HepG2 (cell line): ENCODE measurements at regions not wholly inside any gene's neighbourhood (a gene's known extent, or its start where the extent isn't known, plus 50 kb on each side); places are given as distances from the start of the nearest gene placed in this dataset.

Source experiments
- ATAC-seq: fragments of 200-7000 bp; cut with Tn5 transposase; 3 replicates; pipeline ENCODE4 v1.9.1; 2020; ENCODE audit warnings: mild to moderate bottlenecking, moderate library complexity
- BruUV-seq: library from RNA; stranded (reverse); fragments of 400-500 nt; replicated peaks from 2 replicates; lab custom pipeline; 2021; lab: Mats Ljungman, UMichigan
- CTCF ChIA-PET: fragments of 300-600 bp; formaldehyde crosslinking; extraction: SDS; loops from one replicate; lab custom pipeline; 2021; ENCODE audit warnings: low total read pairs, inconsistent platforms, low intra/inter-chr PET ratio; lab: Yijun Ruan, JAX
- POLR2A ChIA-PET: fragments of 350-600 bp; sonication (Branson Sonifier 250); formaldehyde crosslinking; loops from one replicate; lab custom pipeline; 2020; ENCODE audit warnings: antibody characterized with exemption, inconsistent platforms; lab: Yijun Ruan, JAX
- DNase-seq: peaks from one replicate; pipeline ENCODE4 v3.0.0-alpha.2; 2015; ENCODE audit warnings: low spot score
- FAIRE-seq: peaks from 3 replicates; lab custom pipeline; 2011; peaks lifted over from hg19 to GRCh38; lab: Jason Lieb, UNC
- H2AFZ ChIP-seq: one replicate; pipeline ENCODE4 v1.6.1; 2011; ENCODE audit warnings: low read length, inconsistent platforms
- H3K27ac ChIP-seq: fragments of 300-600 bp; 3 replicates; pipeline ENCODE4 v1.8.0; 2011; ENCODE audit warnings: mixed run types, mild to moderate bottlenecking, mixed read lengths, low read length, inconsistent platforms; ENCODE audit not compliant: insufficient read depth; ENCODE audit errors: extremely low read length
- H3K27me3 ChIP-seq, 2 experiments: fragments of 200-600 bp in 1 of 2; 2 replicates in 1 of 2; 3 replicates in 1 of 2; pipeline versions ENCODE4 v1.6.0 to v1.8.0; 2011; ENCODE audit warnings: low read length in 2 of 2, mild to moderate bottlenecking in 2 of 2, moderate library complexity in 2 of 2, inconsistent platforms in 1 of 2; ENCODE audit not compliant: insufficient read depth in 2 of 2, control insufficient read depth in 1 of 2
- H3K36me3 ChIP-seq, 2 experiments: fragments of 200-600 bp in 1 of 2; replicated peaks in 1 of 2; 2 replicates in 1 of 2; 3 replicates in 1 of 2; pipeline versions ENCODE4 v1.5.1 to v1.8.0; 2011; ENCODE audit warnings: low read length in 2 of 2, inconsistent platforms in 1 of 2; ENCODE audit not compliant: insufficient read depth in 2 of 2, control insufficient read depth in 1 of 2
- H3K4me1 ChIP-seq: 2 replicates; pipeline ENCODE4 v1.5.1; 2012; ENCODE audit warnings: low read length, inconsistent platforms; ENCODE audit not compliant: insufficient read depth
- H3K4me2 ChIP-seq: 2 replicates; pipeline ENCODE4 v1.6.0; 2011; ENCODE audit warnings: low read depth, low read length, inconsistent platforms
- H3K4me3 ChIP-seq, 3 experiments: fragments of 200-600 bp in 1 of 3; sonication (generic), shearing (Covaris generic) in 1 of 3; replicated peaks in 1 of 3; 2 replicates each; pipeline ENCODE4 v1.5.1; 2011 to 2016; ENCODE audit warnings: low read length in 3 of 3, inconsistent platforms in 2 of 3, low read depth in 2 of 3, mild to moderate bottlenecking in 2 of 3, control low read depth in 1 of 3, mixed read lengths in 1 of 3; ENCODE audit not compliant: insufficient read depth in 1 of 3
- H3K79me2 ChIP-seq: one replicate; pipeline ENCODE4 v1.6.1; 2011; ENCODE audit warnings: low read length, inconsistent platforms; ENCODE audit not compliant: insufficient read depth
- H3K9ac ChIP-seq: 2 replicates; pipeline ENCODE4 v1.6.0; 2011; ENCODE audit warnings: mild to moderate bottlenecking, low read depth, low read length, inconsistent platforms; ENCODE audit not compliant: insufficient read depth
- H3K9me3 ChIP-seq: 2 replicates; pipeline ENCODE4 v1.5.1; 2012; ENCODE audit warnings: mild to moderate bottlenecking, low read length
- H4K20me1 ChIP-seq: 2 replicates; pipeline ENCODE4 v1.6.0; 2011; ENCODE audit warnings: inconsistent platforms, mild to moderate bottlenecking, low read length, moderate library complexity; ENCODE audit not compliant: insufficient read depth
- ATRX ChIP-seq: sonication (generic); formaldehyde crosslinking; IDR thresholded peaks from 2 replicates; pipeline ENCODE4 v1.4.0; 2020; ENCODE audit warnings: missing genetic modification reagents, borderline replicate concordance
- DR1 ChIP-seq: sonication (generic); formaldehyde crosslinking; IDR thresholded peaks from 2 replicates; pipeline ENCODE4 v1.8.0; 2021; ENCODE audit warnings: mild to moderate bottlenecking, missing genetic modification reagents, inconsistent platforms
- EP300 ChIP-seq, 3 experiments: sonication (generic) in 1 of 3; formaldehyde crosslinking in 1 of 3; IDR thresholded peaks; 2 replicates each; pipeline versions ENCODE4 v1.5.1 to v1.6.1; 2011 to 2020; ENCODE audit warnings: low read depth in 2 of 3, low read length in 2 of 3, borderline replicate concordance in 1 of 3, improper control_type of control experiment in 1 of 3, mild to moderate bottlenecking in 1 of 3, missing genetic modification reagents in 1 of 3, moderate library complexity in 1 of 3
- ESRRA ChIP-seq: sonication (generic); formaldehyde crosslinking; IDR thresholded peaks from 2 replicates; pipeline ENCODE4 v1.5.1; 2020; ENCODE audit warnings: mild to moderate bottlenecking, low read depth, missing genetic modification reagents
- FOXA3 ChIP-seq: IDR thresholded peaks from 2 replicates; pipeline ENCODE4 v1.6.1; 2016; ENCODE audit warnings: missing genetic modification reagents, missing compliant biosample characterization
- GZF1 ChIP-seq: sonication (generic); formaldehyde crosslinking; IDR thresholded peaks from 2 replicates; pipeline ENCODE4 v1.5.1; 2020; ENCODE audit warnings: mild to moderate bottlenecking, missing genetic modification reagents
- KMT2A ChIP-seq: sonication (generic); formaldehyde crosslinking; IDR thresholded peaks from 2 replicates; pipeline ENCODE4 v1.4.0; 2020; ENCODE audit warnings: missing genetic modification reagents
- RFXANK ChIP-seq: IDR thresholded peaks from 2 replicates; pipeline ENCODE4 v1.6.1; 2016
- SAFB2 ChIP-seq: sonication (generic); formaldehyde crosslinking; IDR thresholded peaks from 2 replicates; pipeline ENCODE4 v1.5.1; 2020; ENCODE audit warnings: missing genetic modification reagents, low read depth, mild to moderate bottlenecking, borderline replicate concordance
- TOPORS ChIP-seq: sonication (generic); formaldehyde crosslinking; IDR thresholded peaks from 2 replicates; pipeline ENCODE4 v1.8.0; 2023; ENCODE audit warnings: mild to moderate bottlenecking, missing genetic modification reagents
- ZNF12 ChIP-seq: sonication (generic); formaldehyde crosslinking; IDR thresholded peaks from 2 replicates; pipeline ENCODE4 v1.5.0; 2020; ENCODE audit warnings: missing genetic modification reagents
- ZNF468 ChIP-seq: sonication (generic); formaldehyde crosslinking; IDR thresholded peaks from 2 replicates; pipeline ENCODE4 v1.8.0; 2022; ENCODE audit warnings: mild to moderate bottlenecking, moderate library complexity, missing genetic modification reagents
- ZNF768 ChIP-seq: sonication (generic); formaldehyde crosslinking; IDR thresholded peaks from 2 replicates; pipeline ENCODE4 v1.4.0; 2020; ENCODE audit warnings: missing genetic modification reagents
- ZNF883 ChIP-seq: sonication (generic); formaldehyde crosslinking; IDR thresholded peaks from 2 replicates; pipeline ENCODE4 v1.5.1; 2020; ENCODE audit warnings: mild to moderate bottlenecking, missing genetic modification reagents; ENCODE audit errors: not compliant biosample characterization
- WGBS: methylation state at CpG from one replicate; pipeline ENCODE4 v1.1.6; 2017; ENCODE audit warnings: low lambda C conversion rate; 5-methylcytosine and 5-hydroxymethylcytosine counted together
- in situ Hi-C: cut with HindIII; loops from 2 replicates; pipeline ENCODE4 v1.10.0; 2017; ENCODE audit warnings: low pct_unique_long_range_greater_than_20kb; ENCODE audit not compliant: extremely low pct_ligation_motif_present
- intact Hi-C: fragments of 100-400 bp; cut with micrococcal nuclease; formaldehyde crosslinking; loops from one replicate; pipeline ENCODE4 v1.10.0; 2022; ENCODE audit not compliant: unreplicated experiment
- TF ChIP-seq, protein P1 (sequence below): sonication (generic); formaldehyde crosslinking; IDR thresholded peaks from 2 replicates; pipeline ENCODE4 v1.4.0; 2020; ENCODE audit warnings: mild to moderate bottlenecking, missing genetic modification reagents
- TF ChIP-seq, protein P2 (sequence below): sonication (generic); formaldehyde crosslinking; IDR thresholded peaks from 2 replicates; pipeline ENCODE4 v1.9.0; 2021; ENCODE audit warnings: missing genetic modification reagents, borderline replicate concordance

DNA sequence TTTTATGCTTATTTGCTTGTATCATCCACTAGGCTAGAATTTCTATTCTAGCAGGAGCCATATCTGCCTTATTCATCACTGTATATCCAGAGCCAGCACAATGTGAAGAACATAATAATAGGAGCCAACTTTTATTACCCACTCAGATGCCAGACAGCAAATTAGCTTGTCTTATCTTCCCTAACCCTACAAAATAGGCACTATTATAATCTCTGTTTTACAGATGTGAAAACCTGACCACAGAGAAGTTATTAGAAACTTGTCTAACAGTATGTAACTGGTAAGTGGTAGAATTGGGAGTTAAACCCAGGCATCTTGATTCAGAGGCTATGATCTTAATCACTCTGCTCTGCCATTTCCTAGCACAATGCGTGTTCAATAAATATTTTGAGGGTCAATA lies 579.5 kb downstream of the CAAP1 start (continued):
- TF ChIP-seq TOPORS (no peak), KMT2A (CRISPR knock-in tag) (no peak), ZNF883 (CRISPR knock-in tag) (no peak), RFXANK (CRISPR knock-in tag) (no peak), ZNF768 (no peak), SAFB2 (CRISPR knock-in tag) (no peak), ATRX (no peak)
- TF ChIP-seq, all 625 proteins: peak for 0

DNA sequence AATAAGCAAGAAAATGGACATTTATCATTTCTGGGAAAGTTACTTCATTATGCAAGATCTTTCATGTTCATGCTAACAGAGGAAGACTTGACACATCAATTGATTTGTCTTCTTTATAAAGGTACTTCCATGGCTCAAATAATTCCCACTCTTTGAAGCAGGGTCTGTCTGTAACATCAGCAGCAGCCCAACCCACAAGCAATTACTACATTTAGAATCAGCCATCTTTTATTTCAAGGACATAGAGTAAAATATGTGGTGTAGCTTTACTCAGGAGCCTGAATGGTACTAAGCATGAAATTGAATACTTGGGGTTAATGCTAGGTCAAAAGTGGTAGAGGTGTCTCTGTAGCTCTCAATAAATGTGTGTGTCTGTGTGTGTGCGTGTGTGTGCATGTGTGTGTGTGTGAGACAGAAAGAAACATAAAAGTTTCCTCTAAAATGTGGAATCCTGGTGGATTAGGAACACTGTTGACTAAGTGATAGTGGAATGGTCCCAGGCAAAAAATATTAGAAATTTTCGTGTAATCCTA lies 581.1 kb downstream of the CAAP1 start:
- TF ChIP-seq FOXA3 (no peak), GZF1 (CRISPR knock-in tag) (no peak), ZNF468 (CRISPR knock-in tag) (no peak), EP300 (IDR thresholded peaks at IDR 0.05; ENCODE audit: low read depth in 2 of 2, low read length in 2 of 2) (no peak), EP300 (CRISPR knock-in tag; IDR thresholded peaks at IDR 0.05; ENCODE audit: borderline replicate concordance) (no peak), ESRRA (no peak), ZNF12 (CRISPR knock-in tag) (no peak), ZNF768 (no peak), DR1 (CRISPR knock-in tag) (no peak)
- TF ChIP-seq, protein P1, sequence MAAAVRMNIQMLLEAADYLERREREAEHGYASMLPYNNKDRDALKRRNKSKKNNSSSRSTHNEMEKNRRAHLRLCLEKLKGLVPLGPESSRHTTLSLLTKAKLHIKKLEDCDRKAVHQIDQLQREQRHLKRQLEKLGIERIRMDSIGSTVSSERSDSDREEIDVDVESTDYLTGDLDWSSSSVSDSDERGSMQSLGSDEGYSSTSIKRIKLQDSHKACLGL (CRISPR knock-in tag): no peak
- TF ChIP-seq, protein P2, sequence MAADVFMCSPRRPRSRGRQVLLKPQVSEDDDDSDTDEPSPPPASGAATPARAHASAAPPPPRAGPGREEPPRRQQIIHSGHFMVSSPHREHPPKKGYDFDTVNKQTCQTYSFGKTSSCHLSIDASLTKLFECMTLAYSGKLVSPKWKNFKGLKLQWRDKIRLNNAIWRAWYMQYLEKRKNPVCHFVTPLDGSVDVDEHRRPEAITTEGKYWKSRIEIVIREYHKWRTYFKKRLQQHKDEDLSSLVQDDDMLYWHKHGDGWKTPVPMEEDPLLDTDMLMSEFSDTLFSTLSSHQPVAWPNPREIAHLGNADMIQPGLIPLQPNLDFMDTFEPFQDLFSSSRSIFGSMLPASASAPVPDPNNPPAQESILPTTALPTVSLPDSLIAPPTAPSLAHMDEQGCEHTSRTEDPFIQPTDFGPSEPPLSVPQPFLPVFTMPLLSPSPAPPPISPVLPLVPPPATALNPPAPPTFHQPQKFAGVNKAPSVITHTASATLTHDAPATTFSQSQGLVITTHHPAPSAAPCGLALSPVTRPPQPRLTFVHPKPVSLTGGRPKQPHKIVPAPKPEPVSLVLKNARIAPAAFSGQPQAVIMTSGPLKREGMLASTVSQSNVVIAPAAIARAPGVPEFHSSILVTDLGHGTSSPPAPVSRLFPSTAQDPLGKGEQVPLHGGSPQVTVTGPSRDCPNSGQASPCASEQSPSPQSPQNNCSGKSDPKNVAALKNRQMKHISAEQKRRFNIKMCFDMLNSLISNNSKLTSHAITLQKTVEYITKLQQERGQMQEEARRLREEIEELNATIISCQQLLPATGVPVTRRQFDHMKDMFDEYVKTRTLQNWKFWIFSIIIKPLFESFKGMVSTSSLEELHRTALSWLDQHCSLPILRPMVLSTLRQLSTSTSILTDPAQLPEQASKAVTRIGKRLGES (CRISPR knock-in tag): no peak
- no peak overlapping the region for H3K27ac ChIP-seq
- FAIRE-seq: no peak
- H3K79me2 ChIP-seq: no peaks in the 10 kb centered on the region
- H3K4me3 ChIP-seq: no peak overlapping the region
- H3K4me2 ChIP-seq: no peak overlapping the region
- H2AFZ ChIP-seq: no peak overlapping the region
- ATAC-seq: no peak
- no peaks in the 10 kb centered on the region for H3K27me3 ChIP-seq
- WGBS: 0% methylated on average over 2 of the region's 2 CpGs
- POLR2A ChIA-PET: no interaction called here
- H3K9ac ChIP-seq: no peak overlapping the region
- H3K4me1 ChIP-seq: no peaks in the 10 kb centered on the region
- intact Hi-C loops: no loop called here
- BruUV-seq: no TSS peak
- DNase-seq: no peak
- CTCF ChIA-PET: no interaction called here
- no peaks in the 10 kb centered on the region for H4K20me1 ChIP-seq
- in situ Hi-C loops: no loop called here
- H3K9me3 ChIP-seq: no peaks in the 10 kb centered on the region
- H3K36me3 ChIP-seq: no peaks in the 10 kb centered on the region
